ENCODE measurements at regions not wholly inside any gene's neighbourhood (a gene's known extent, or its start where the extent isn't known, plus 50 kb on each side); places are given as distances from the start of the nearest gene placed in this dataset.

- H3K4me3 ChIP-seq (ENCODE audit: low read length) = no peak overlapping the region
- H3K9me2 ChIP-seq (ENCODE audit: insufficient read depth, low read length) = no peaks in the 10 kb centered on the region
- no peaks in the 10 kb centered on the region for H3K9me3 ChIP-seq (ENCODE audit: low read length)
- H3F3A ChIP-seq (ENCODE audit: insufficient read depth, low read length, poor library complexity, severe bottlenecking) = no peaks in the 10 kb centered on the region
- H3K9ac ChIP-seq (ENCODE audit: low read length) = no peak overlapping the region
- H3K36me3 ChIP-seq (ENCODE audit: insufficient read depth, low read length) = no peaks in the 10 kb centered on the region
- no peaks in the 10 kb centered on the region for H3K27me3 ChIP-seq (ENCODE audit: insufficient read depth, low read depth, low read length)
- H2AFZ ChIP-seq (ENCODE audit: low read depth, low read length) = no peak overlapping the region
- no peaks in the 10 kb centered on the region for H3K79me2 ChIP-seq (replicated peaks; ENCODE audit: insufficient read depth, low read length)
- TF ChIP-seq EP300 (conservative IDR thresholded peaks at IDR 0.05; ENCODE audit: poor library complexity, severe bottlenecking) = no peak
- TF ChIP-seq REST (IDR thresholded peaks at IDR 0.05; ENCODE audit: borderline replicate concordance) = peak; percentile 56
- TF ChIP-seq POLR2AphosphoS5 (IDR thresholded peaks at IDR 0.05) = peak; percentile 66
- peak overlapping the region; percentile 49 for H3K27ac ChIP-seq (ENCODE audit: low read length)
- no peaks in the 10 kb centered on the region for H4K20me1 ChIP-seq (ENCODE audit: insufficient read depth)
- H3K4me2 ChIP-seq (ENCODE audit: low read length) = no peak overlapping the region
These were observed 298.7 kb downstream of the C4orf33 start for GRCh38 chr4:129394635-129395034.

GRCh38 chr4:129403848-129404247 is 307.9 kb downstream of the C4orf33 start:
- Histone ChIP-seq H3K9me2 (ENCODE audit: insufficient read depth, low read length) (no peaks in the 10 kb centered on the region), H3K27ac (ENCODE audit: low read length) (no peak overlapping the region), H3K9me3 (ENCODE audit: low read length) (no peaks in the 10 kb centered on the region), H3F3A (ENCODE audit: insufficient read depth, low read length, poor library complexity, severe bottlenecking) (no peaks in the 10 kb centered on the region), H3K27me3 (ENCODE audit: insufficient read depth, low read depth, low read length) (no peaks in the 10 kb centered on the region), H3K9ac (ENCODE audit: low read length) (no peak overlapping the region), H3K4me3 (ENCODE audit: low read length) (no peak overlapping the region), H3K36me3 (ENCODE audit: insufficient read depth, low read length) (no peaks in the 10 kb centered on the region), H4K20me1 (ENCODE audit: insufficient read depth) (no peaks in the 10 kb centered on the region), H3K79me2 (replicated peaks; ENCODE audit: insufficient read depth, low read length) (no peaks in the 10 kb centered on the region), H2AFZ (ENCODE audit: low read depth, low read length) (no peak overlapping the region), H3K4me2 (ENCODE audit: low read length) (no peak overlapping the region)
- no peak for TF ChIP-seq TAF1 (IDR thresholded peaks at IDR 0.05; ENCODE audit: low read depth)
- TF ChIP-seq POLR2AphosphoS5 (IDR thresholded peaks at IDR 0.05) = no peak
- no peak for TF ChIP-seq CTCF (IDR thresholded peaks at IDR 0.05; ENCODE audit: poor library complexity, severe bottlenecking)
- no peak for TF ChIP-seq SMC3 (conservative IDR thresholded peaks at IDR 0.05; ENCODE audit: poor library complexity)
- no peak for TF ChIP-seq EZH2 (IDR thresholded peaks at IDR 0.05; ENCODE audit: borderline replicate concordance, insufficient read depth, low read length, poor library complexity, severe bottlenecking)
- TF ChIP-seq RAD21 (conservative IDR thresholded peaks at IDR 0.05) = no peak
- no peak for TF ChIP-seq MXI1 (conservative IDR thresholded peaks at IDR 0.05; ENCODE audit: poor library complexity, severe bottlenecking)
- no peak for TF ChIP-seq REST (IDR thresholded peaks at IDR 0.05; ENCODE audit: borderline replicate concordance)
- TF ChIP-seq EP300 (conservative IDR thresholded peaks at IDR 0.05; ENCODE audit: poor library complexity, severe bottlenecking) = no peak

Measured in neural cell (in vitro differentiated cells).